ENCODE measurements at regions not wholly inside any gene's neighbourhood (a gene's known extent, or its start where the extent isn't known, plus 50 kb on each side); places are given as distances from the start of the nearest gene placed in this dataset.

- Histone ChIP-seq H3K27me3 (no peaks in the 10 kb centered on the region), H3K9me3 (peaks cover 0 to 4% of the 10 kb centered on the region in 2 donors), H3K4me3 (no peak overlapping the region), H3K36me3 (no peaks in the 10 kb centered on the region), H3K4me1 (no peaks in the 10 kb centered on the region), H3K27ac (no peak overlapping the region)
- intact Hi-C loops (cut with DNase I; ENCODE audit: low total_unique reads) = no loop called here
- no peak for TF ChIP-seq POLR2A (IDR thresholded peaks at IDR 0.05)
- no peak for TF ChIP-seq POLR2AphosphoS5 (IDR thresholded peaks at IDR 0.05)
- TF ChIP-seq EP300 (IDR thresholded peaks at IDR 0.05; ENCODE audit: low read depth) = no peak
- TF ChIP-seq CTCF (IDR thresholded peaks at IDR 0.05) = no peak
- in situ Hi-C loops (cut with MboI; ENCODE audit: low pct_ligation_motif_present in 1 of 4, low pct_unique_long_range_greater_than_20kb in 1 of 4, low sequenced_read_pairs in 3 of 4) = no loop called here
- DNase-seq = no peak
- WGBS, 2 donors (ENCODE audit: low coverage in 1 of 2) = 81 to 93% methylated on average over 2 of the region's 2 CpGs
Observed at GRCh38 chr2:52676056-52676455, 1091.5 kb upstream of the CHAC2 start.

GRCh38 chr2:52668724-52669123, 1098.9 kb upstream of the CHAC2 start:
- Histone ChIP-seq H3K27me3 (no peaks in the 10 kb centered on the region), H3K36me3 (no peaks in the 10 kb centered on the region), H3K4me1 (no peaks in the 10 kb centered on the region), H3K27ac (no peak overlapping the region), H3K9me3 (no peaks in the 10 kb centered on the region), H3K4me3 (no peak overlapping the region)
- TF ChIP-seq POLR2AphosphoS5 (IDR thresholded peaks at IDR 0.05) (no peak), POLR2A (IDR thresholded peaks at IDR 0.05) (no peak), CTCF (IDR thresholded peaks at IDR 0.05) (no peak), EP300 (IDR thresholded peaks at IDR 0.05; ENCODE audit: low read depth) (no peak)
- 83 to 93% methylated on average over 1 of the region's 1 CpG for WGBS, 2 donors (ENCODE audit: low coverage in 1 of 2)
- no peak for DNase-seq
- intact Hi-C loops (cut with DNase I; ENCODE audit: low total_unique reads) = no loop called here
- in situ Hi-C loops (cut with MboI; ENCODE audit: low pct_ligation_motif_present in 1 of 4, low pct_unique_long_range_greater_than_20kb in 1 of 4, low sequenced_read_pairs in 3 of 4) = no loop called here

- no peak overlapping the region for H3K4me3 ChIP-seq
- H3K27me3 ChIP-seq = no peaks in the 10 kb centered on the region
- TF ChIP-seq POLR2A (IDR thresholded peaks at IDR 0.05) (no peak), POLR2AphosphoS5 (IDR thresholded peaks at IDR 0.05) (no peak), CTCF (IDR thresholded peaks at IDR 0.05) (no peak), EP300 (IDR thresholded peaks at IDR 0.05; ENCODE audit: low read depth) (no peak)
- no peak overlapping the region for H3K27ac ChIP-seq
- H3K36me3 ChIP-seq = no peaks in the 10 kb centered on the region
- H3K9me3 ChIP-seq = no peaks in the 10 kb centered on the region
- WGBS, 2 donors (ENCODE audit: low coverage in 1 of 2) = 77 to 92% methylated on average over 3 of the region's 3 CpGs
- H3K4me1 ChIP-seq = no peaks in the 10 kb centered on the region
- intact Hi-C loops (cut with DNase I; ENCODE audit: low total_unique reads) = no loop called here
- no peak for DNase-seq
- in situ Hi-C loops (cut with MboI; ENCODE audit: low pct_ligation_motif_present in 1 of 4, low pct_unique_long_range_greater_than_20kb in 1 of 4, low sequenced_read_pairs in 3 of 4) = no loop called here
Observed at GRCh38 chr2:52659546-52659945, 1108.1 kb upstream of the CHAC2 start.

- no peaks in the 10 kb centered on the region for H3K4me1 ChIP-seq
- H3K27me3 ChIP-seq = no peaks in the 10 kb centered on the region
- no peak overlapping the region for H3K4me3 ChIP-seq
- no peak overlapping the region for H3K27ac ChIP-seq
- TF ChIP-seq EP300 (IDR thresholded peaks at IDR 0.05; ENCODE audit: low read depth) = no peak
- TF ChIP-seq POLR2AphosphoS5 (IDR thresholded peaks at IDR 0.05) = no peak
- TF ChIP-seq CTCF (IDR thresholded peaks at IDR 0.05) = no peak
- no peak for TF ChIP-seq POLR2A (IDR thresholded peaks at IDR 0.05)
- intact Hi-C loops (cut with DNase I; ENCODE audit: low total_unique reads) (no loop called here), in situ Hi-C loops (cut with MboI; ENCODE audit: low pct_ligation_motif_present in 1 of 4, low pct_unique_long_range_greater_than_20kb in 1 of 4, low sequenced_read_pairs in 3 of 4) (no loop called here)
- no peaks in the 10 kb centered on the region for H3K36me3 ChIP-seq
- H3K9me3 ChIP-seq = no peaks in the 10 kb centered on the region
- 13% methylated on average over 1 of the region's 1 CpG; no CpG with 5 or more reads in 1 of the 2 donors for WGBS, 2 donors (ENCODE audit: low coverage in 1 of 2)
- DNase-seq = no peak
Observed at GRCh38 chr2:52658598-52658997, 1109.0 kb upstream of the CHAC2 start.

Measured in transverse colon (tissue), 4 donors.